ENCODE measurements at regions not wholly inside any gene's neighbourhood (a gene's known extent, or its start where the extent isn't known, plus 50 kb on each side); places are given as distances from the start of the nearest gene placed in this dataset.

DNA sequence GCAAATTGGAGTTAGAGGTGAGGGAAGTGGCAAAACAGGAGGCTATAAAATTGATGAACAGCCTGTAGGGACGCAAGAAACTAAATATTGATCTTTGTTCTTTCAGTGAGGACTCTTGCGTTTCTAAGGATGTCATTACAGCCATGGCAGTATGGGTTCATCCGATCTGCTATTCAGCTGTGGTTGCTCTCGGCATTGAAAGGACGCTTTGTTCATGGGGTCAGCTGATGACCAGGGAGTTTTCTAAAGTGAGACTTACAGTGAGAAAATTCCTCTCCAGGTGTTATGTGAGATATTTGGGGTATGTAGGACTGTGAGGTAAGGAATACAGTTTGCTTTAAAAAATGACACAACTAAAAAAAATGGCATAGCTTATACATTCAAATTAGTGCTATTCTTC lies 52.7 kb upstream of the PELI1 start:
- Mint-ChIP-seq H3K36me3 (peaks cover 3% of the 10 kb centered on the region), H3K27me3 (no peaks in the 10 kb centered on the region), H3K9me3 (peaks cover 5% of the 10 kb centered on the region), H3K27ac (no peak overlapping the region), H3K4me1 (peaks cover 42% of the 10 kb centered on the region), H3K4me3 (no peak overlapping the region)

DNA sequence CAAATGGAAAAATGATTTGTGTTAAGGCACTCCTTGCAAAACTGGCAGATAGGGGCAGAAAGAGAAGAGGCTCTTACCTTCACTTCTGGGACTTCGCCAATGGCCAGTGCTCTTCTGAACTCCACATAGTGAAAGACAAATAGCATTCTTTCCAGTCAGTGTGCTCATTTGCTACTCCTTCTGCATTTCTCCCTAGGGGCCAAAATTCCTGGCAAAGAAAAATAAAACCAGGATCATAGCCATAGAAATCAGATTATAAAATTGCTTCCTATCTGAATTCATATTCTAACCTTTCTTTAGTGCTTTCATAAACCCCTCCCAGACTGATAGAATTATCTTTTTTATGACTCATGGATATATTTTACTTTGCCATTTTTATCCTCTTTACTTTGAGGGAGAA lies 56.9 kb upstream of the PELI1 start:
- Mint-ChIP-seq H3K36me3 (peaks cover 5% of the 10 kb centered on the region), H3K4me1 (peaks cover 70% of the 10 kb centered on the region), H3K27ac (peak overlapping the region; percentile 92), H3K4me3 (peak overlapping the region; percentile 31), H3K9me3 (peaks cover 9% of the 10 kb centered on the region), H3K27me3 (no peaks in the 10 kb centered on the region)

GRCh38 chr2:64202206-64202845 lies 58.1 kb upstream of the PELI1 start:
- H3K27me3 Mint-ChIP-seq = no peaks in the 10 kb centered on the region
- H3K36me3 Mint-ChIP-seq = peaks cover 5% of the 10 kb centered on the region
- peak overlapping the region; percentile 89 for H3K27ac Mint-ChIP-seq
- peaks cover 82% of the 10 kb centered on the region for H3K4me1 Mint-ChIP-seq
- peak overlapping the region; percentile 5 for H3K4me3 Mint-ChIP-seq
- H3K9me3 Mint-ChIP-seq = peaks cover 9% of the 10 kb centered on the region

GRCh38 chr2:64203131-64203857 lies 59.1 kb upstream of the PELI1 start:
- H3K27me3 Mint-ChIP-seq = no peaks in the 10 kb centered on the region
- peaks cover 9% of the 10 kb centered on the region for H3K9me3 Mint-ChIP-seq
- H3K36me3 Mint-ChIP-seq = peaks cover 5% of the 10 kb centered on the region
- H3K4me3 Mint-ChIP-seq = peak overlapping the region; percentile 85
- peaks cover 83% of the 10 kb centered on the region for H3K4me1 Mint-ChIP-seq
- peak overlapping the region; percentile 96 for H3K27ac Mint-ChIP-seq

GRCh38 chr2:64203858-64204632 lies 59.8 kb upstream of the PELI1 start:
- H3K9me3 Mint-ChIP-seq = peaks cover 9% of the 10 kb centered on the region
- H3K4me1 Mint-ChIP-seq = peaks cover 85% of the 10 kb centered on the region
- H3K27me3 Mint-ChIP-seq = no peaks in the 10 kb centered on the region
- peaks cover 5% of the 10 kb centered on the region for H3K36me3 Mint-ChIP-seq
- peak overlapping the region; percentile 85 for H3K4me3 Mint-ChIP-seq
- H3K27ac Mint-ChIP-seq = peak overlapping the region; percentile 96

- Mint-ChIP-seq H3K27ac (peak overlapping the region; percentile 96), H3K4me1 (peaks cover 86% of the 10 kb centered on the region), H3K27me3 (no peaks in the 10 kb centered on the region), H3K9me3 (peaks cover 9% of the 10 kb centered on the region), H3K4me3 (peak overlapping the region; percentile 85), H3K36me3 (peaks cover 5% of the 10 kb centered on the region)
These were observed 60.5 kb upstream of the PELI1 start for GRCh38 chr2:64204703-64205102.

- peaks cover 9% of the 10 kb centered on the region for H3K9me3 Mint-ChIP-seq
- no peak overlapping the region for H3K4me3 Mint-ChIP-seq
- peaks cover 5% of the 10 kb centered on the region for H3K36me3 Mint-ChIP-seq
- H3K4me1 Mint-ChIP-seq = peaks cover 84% of the 10 kb centered on the region
- H3K27me3 Mint-ChIP-seq = no peaks in the 10 kb centered on the region
- H3K27ac Mint-ChIP-seq = peak overlapping the region; percentile 78
These were observed 61.2 kb upstream of the PELI1 start for GRCh38 chr2:64205415-64205814.

- Mint-ChIP-seq H3K4me3 (no peak overlapping the region), H3K27me3 (no peaks in the 10 kb centered on the region), H3K4me1 (peaks cover 87% of the 10 kb centered on the region), H3K36me3 (no peaks in the 10 kb centered on the region), H3K27ac (peak overlapping the region; percentile 80), H3K9me3 (no peaks in the 10 kb centered on the region)
These were observed 63.4 kb upstream of the PELI1 start for GRCh38 chr2:64207573-64207972.

DNA sequence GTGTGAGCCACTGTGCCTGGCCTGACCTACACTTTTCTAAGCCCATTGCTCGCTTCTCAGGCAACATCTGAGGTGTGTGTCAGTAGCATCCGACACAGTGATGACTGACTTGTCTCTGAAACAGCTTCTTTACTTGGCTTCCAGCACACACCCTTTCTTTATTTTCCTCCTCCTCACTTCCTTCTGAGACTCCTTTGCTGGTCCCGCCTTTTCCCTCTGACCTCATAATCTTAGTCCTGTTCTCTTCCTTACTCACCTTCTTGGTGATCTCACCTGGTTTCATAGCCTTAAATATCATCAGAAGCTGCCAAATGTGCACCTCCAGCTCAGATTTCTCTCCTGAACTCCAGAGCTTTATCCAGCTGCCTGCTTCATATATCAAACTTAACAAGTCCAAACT lies 66.6 kb upstream of the PELI1 start:
- H3K27ac Mint-ChIP-seq = peak overlapping the region; percentile 78
- no peaks in the 10 kb centered on the region for H3K9me3 Mint-ChIP-seq
- no peaks in the 10 kb centered on the region for H3K27me3 Mint-ChIP-seq
- H3K4me3 Mint-ChIP-seq = peak overlapping the region; percentile 1
- H3K36me3 Mint-ChIP-seq = no peaks in the 10 kb centered on the region
- peaks cover 83% of the 10 kb centered on the region for H3K4me1 Mint-ChIP-seq

- peaks cover 85% of the 10 kb centered on the region for H3K4me1 Mint-ChIP-seq
- no peaks in the 10 kb centered on the region for H3K9me3 Mint-ChIP-seq
- peak overlapping the region; percentile 78 for H3K27ac Mint-ChIP-seq
- H3K4me3 Mint-ChIP-seq = no peak overlapping the region
- H3K36me3 Mint-ChIP-seq = no peaks in the 10 kb centered on the region
- H3K27me3 Mint-ChIP-seq = no peaks in the 10 kb centered on the region
These were observed 67.2 kb upstream of the PELI1 start for GRCh38 chr2:64211276-64211921.

DNA sequence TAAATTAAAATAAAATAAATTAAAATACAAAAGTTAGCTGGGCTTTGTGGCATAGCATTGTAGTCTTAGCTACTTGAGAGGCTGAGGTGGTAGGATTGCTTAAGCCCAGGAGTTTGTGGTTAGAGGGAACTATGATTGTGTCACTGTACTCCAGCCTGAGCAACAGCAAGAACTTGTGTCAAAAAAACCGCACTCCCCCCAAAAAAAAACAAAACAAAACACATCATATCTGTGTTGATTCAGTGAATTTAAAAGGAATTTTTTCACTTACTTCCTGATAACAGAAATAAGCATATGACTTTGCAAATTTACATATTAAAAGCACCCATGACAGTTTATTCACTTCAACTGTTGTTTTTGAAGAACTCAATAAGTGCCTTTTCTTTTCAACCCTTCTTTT lies 68.1 kb upstream of the PELI1 start:
- Mint-ChIP-seq H3K36me3 (no peaks in the 10 kb centered on the region), H3K9me3 (no peaks in the 10 kb centered on the region), H3K4me3 (peak overlapping the region; percentile 68), H3K27ac (peak overlapping the region; percentile 99), H3K27me3 (no peaks in the 10 kb centered on the region), H3K4me1 (peaks cover 81% of the 10 kb centered on the region)

GRCh38 chr2:64212801-64213321 lies 68.6 kb upstream of the PELI1 start:
- H3K27ac Mint-ChIP-seq = peak overlapping the region; percentile 99
- H3K36me3 Mint-ChIP-seq = no peaks in the 10 kb centered on the region
- H3K4me1 Mint-ChIP-seq = peaks cover 78% of the 10 kb centered on the region
- H3K9me3 Mint-ChIP-seq = no peaks in the 10 kb centered on the region
- no peaks in the 10 kb centered on the region for H3K27me3 Mint-ChIP-seq
- H3K4me3 Mint-ChIP-seq = peak overlapping the region; percentile 80

DNA sequence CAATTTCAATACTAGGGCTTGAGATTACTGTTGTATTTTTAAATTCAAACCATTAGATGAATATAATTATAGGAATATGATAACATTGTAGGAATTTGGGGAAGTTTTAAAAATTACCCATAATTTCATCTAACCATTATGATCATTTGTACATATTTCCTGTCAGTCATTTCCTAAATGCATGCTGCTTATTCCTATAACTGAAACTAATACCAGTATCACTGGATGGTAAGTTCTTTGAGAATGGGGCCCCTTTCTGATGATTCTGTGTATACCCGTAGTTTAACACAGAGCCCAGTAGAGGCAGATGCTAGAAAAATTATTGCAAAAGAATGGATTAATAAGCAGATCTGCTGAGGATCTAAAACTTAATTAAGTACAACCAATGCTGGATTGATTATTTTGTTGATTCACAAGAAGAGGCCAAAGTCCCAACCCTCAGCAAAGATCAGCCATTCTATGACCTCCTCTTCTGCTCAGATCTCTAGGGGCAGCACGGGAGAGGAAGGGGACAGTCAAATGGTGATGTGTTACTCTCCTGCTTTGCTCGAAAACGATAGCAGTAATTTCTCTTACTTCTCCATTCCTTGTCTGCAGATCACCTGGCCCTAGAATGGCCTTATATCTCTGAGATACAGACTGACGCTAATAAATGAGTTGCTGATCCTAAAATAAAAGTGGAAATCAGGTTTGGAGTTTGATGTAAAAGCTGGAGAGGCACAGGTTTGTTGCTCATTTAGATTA lies 69.5 kb upstream of the PELI1 start:
- Mint-ChIP-seq H3K27me3 (no peaks in the 10 kb centered on the region), H3K4me1 (peaks cover 79% of the 10 kb centered on the region), H3K4me3 (peak overlapping the region; percentile 83), H3K36me3 (no peaks in the 10 kb centered on the region), H3K27ac (peak overlapping the region; percentile 99), H3K9me3 (no peaks in the 10 kb centered on the region)

DNA sequence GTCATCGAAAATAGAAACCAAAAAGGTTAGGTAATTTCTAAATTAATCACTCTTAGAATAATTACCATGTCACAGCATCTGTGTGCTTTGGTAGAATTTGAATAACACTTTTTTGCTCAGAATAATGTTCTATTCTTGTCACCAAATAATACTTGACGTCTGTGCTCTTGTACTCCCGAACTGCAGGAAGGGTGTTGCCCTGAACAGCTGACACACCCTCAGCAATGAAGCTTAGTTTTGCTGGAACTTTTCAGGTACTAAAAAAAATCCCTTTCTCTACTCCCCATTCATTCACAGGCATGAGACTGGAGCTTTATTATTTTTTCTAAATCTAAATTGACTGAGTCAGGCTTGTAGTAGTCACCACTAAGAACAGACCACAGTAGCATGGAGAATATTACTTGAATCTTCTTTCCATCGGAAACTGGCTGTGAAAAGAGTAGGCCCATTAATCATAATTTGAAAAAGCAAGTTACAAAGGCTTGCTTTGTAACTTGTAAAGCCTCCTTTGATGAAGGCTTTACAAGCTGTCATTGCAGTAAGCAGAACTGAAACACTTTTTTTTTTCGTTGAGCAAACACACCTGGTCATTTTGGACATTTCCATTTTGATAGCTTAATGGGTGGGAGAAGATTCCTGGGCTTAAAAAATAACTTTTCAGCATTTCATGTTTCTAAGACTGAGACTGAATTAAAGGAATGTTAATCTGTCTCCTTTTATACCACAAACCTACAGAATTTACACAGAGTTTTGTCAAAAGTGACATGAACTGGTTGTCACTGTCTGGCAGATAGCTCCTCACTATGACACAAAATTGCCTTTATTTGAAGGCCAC lies 70.3 kb upstream of the PELI1 start:
- Mint-ChIP-seq H3K27ac (peak overlapping the region; percentile 97), H3K27me3 (no peaks in the 10 kb centered on the region), H3K36me3 (no peaks in the 10 kb centered on the region), H3K4me3 (peak overlapping the region; percentile 83), H3K4me1 (peaks cover 76% of the 10 kb centered on the region), H3K9me3 (no peaks in the 10 kb centered on the region)
